C4-2B (cell line): ENCODE measurements at regions not wholly inside any gene's neighbourhood (a gene's known extent, or its start where the extent isn't known, plus 50 kb on each side); places are given as distances from the start of the nearest gene placed in this dataset.

Source experiments
- H3K27ac ChIP-seq: fragments of 450-650 bp; 2 replicates; pipeline ENCODE4 v1.5.1; 2017
- CTCF ChIP-seq: fragments of 450-650 bp; conservative IDR thresholded peaks from 2 replicates; pipeline ENCODE4 v1.5.1; 2017; ENCODE audit warnings: mild to moderate bottlenecking
- ZFX ChIP-seq: fragments of 450-650 bp; IDR thresholded peaks from 2 replicates; pipeline ENCODE4 v1.6.1; 2017

- no peak overlapping the region for H3K27ac ChIP-seq
- TF ChIP-seq ZFX, result no peak
- no peak for TF ChIP-seq CTCF
Observed at GRCh38 chr7:26093023-26093422, 59.0 kb upstream of the NFE2L3 start.

DNA sequence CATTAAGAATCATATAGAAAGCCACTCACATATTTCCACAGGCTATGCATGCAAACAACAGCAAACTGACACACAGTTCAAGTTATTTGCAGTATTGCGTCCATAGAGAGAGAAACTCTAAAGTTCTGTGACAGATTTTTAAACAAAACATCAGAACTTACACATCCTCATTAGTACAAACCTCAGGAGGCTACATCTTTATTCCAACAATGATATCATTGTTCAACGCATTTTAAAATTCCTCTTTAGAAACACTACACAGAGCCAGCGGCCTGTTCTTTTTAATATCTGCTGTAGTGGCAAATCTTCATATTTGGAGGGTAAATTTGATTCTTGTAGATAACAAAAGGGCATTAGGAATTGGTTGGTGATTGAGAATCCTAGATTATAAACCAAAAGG is 55.9 kb upstream of the NFE2L3 start:
- no peak overlapping the region for H3K27ac ChIP-seq
- TF ChIP-seq ZFX, result no peak
- no peak for TF ChIP-seq CTCF

DNA sequence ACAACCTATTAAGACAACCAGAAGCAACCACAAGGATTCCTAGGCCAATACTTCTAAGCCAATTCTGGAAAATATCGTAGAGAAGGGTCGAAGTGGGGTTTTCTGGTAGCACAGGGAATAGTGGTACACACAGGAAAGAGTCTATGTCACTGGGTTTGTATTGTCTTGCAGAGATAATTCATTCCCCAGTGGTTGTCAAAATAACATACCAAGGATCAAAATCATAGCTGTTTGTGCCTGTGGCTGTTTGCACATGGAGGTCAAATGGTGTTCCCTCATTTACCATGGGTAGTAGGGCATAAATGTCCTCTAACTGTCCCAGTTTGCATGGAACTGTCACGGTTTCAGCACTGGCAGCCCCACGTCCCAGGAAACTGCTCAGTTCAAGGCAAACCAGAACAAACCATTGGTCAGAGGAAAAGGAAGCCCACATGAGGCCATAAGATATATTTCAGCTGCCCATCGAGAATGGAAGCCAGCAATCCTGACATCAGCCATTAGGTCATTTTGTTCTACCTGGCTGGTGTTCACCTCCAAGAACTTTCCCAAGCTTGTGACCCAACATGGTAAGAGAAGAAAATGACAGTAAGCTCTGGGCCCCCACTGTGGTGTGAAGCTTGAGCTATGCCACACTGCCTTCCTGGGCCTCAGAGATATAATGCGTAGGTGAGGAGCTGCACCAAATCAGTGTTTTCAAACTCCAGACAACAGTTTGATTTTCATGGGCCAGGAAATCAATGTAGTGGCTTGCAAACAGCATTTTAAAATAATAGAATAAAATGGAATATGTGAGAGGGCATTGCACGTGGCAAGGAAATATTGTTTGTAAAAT is 53.9 kb upstream of the NFE2L3 start:
- no peak for TF ChIP-seq ZFX
- no peak for TF ChIP-seq CTCF
- no peak overlapping the region for H3K27ac ChIP-seq

- H3K27ac ChIP-seq, result no peak overlapping the region
- TF ChIP-seq CTCF, result no peak
- no peak for TF ChIP-seq ZFX
Observed at GRCh38 chr7:26099236-26099635, 52.8 kb upstream of the NFE2L3 start.

GRCh38 chr7:26100406-26101339 is 51.3 kb upstream of the NFE2L3 start:
- TF ChIP-seq ZFX, result no peak
- TF ChIP-seq CTCF, result no peak

DNA sequence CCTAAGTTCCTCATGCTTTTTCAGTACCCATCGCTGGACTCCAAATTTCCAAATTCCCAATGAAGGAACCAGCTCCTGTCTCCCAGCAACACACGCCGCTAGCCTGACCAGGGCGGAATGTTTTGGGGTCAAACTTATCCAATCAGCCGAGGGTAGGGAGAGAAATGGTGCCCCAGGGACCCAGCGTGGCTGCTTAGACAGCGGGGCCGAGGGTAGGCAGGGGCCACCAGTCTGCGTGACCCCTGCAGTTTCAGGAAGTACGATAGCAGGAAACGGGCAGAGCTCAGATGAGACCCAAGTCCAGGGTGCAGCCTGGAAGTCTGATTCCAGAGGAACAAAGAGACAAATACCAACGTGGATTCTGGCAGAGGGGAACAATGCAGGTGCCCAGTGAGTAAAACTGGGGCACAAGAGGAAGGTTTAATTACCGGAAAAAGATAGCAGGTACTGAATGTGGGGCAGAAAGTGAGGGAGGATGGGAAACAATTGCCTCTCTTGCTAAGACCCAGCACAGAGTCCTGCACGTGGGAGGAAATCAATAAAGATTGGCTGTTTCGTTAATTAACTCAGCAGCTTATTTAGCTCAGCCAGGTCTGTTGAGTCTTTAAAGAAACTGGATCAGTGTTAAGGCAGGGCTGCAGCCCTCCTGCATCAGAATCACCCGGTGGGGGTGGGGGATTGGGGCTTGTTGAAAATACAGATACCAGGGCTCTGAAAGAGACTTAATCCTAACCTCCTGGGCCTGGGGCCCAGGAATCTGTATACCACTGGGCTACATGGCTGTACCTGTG is 50.4 kb upstream of the NFE2L3 start:
- TF ChIP-seq CTCF (no peak), ZFX (no peak)
- H3K27ac ChIP-seq, result no peak overlapping the region

More at GRCh38 chr7:26100406-26101339, 51.3 kb upstream of the NFE2L3 start:
- H3K27ac ChIP-seq, result no peak overlapping the region
